ENCODE measurements at regions not wholly inside any gene's neighbourhood (a gene's known extent, or its start where the extent isn't known, plus 50 kb on each side); places are given as distances from the start of the nearest gene placed in this dataset.

DNA sequence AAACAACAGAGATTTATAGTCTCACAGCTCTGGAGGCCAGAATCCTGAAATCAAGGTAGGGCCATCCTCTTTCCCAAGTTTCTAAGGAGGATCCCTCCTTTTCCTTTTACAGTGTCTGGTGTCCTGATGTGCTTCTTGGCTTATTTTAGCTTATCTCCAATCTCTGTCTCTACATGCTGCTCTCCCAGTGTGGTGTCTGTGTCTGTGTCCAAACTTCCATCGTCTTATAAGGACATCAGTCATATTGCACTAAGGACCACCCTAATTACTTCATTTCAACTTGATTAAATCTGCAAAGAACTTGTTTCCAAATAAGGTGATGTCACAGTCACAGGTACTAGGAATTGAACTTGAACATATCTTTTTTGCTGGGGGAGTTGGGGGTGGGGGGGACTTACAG lies 529.6 kb downstream of the DHX35 start:
- Histone ChIP-seq H3K4me2 (no peak overlapping the region), H3K9me3 (ENCODE audit: insufficient read depth, low read depth) (no peaks in the 10 kb centered on the region), H3K27ac (no peak overlapping the region), H4K20me1 (ENCODE audit: insufficient read depth) (no peaks in the 10 kb centered on the region), H3K4me1 (replicated peaks; ENCODE audit: insufficient read depth) (no peaks in the 10 kb centered on the region), H3K27me3 (ENCODE audit: insufficient read depth, low read depth) (peaks cover 11% of the 10 kb centered on the region), H3F3A (ENCODE audit: insufficient read depth, low read depth) (no peaks in the 10 kb centered on the region), H3K9me2 (ENCODE audit: insufficient read depth) (no peaks in the 10 kb centered on the region), H2AFZ (no peak overlapping the region), H3K4me3 (no peak overlapping the region), H3K79me2 (ENCODE audit: low read depth) (no peaks in the 10 kb centered on the region), H3K36me3 (ENCODE audit: low read depth) (no peaks in the 10 kb centered on the region)
- intact Hi-C loops (cut with micrococcal nuclease; ENCODE audit: unreplicated experiment) = no loop called here
- no peak for DNase-seq
- TF ChIP-seq, protein P1, sequence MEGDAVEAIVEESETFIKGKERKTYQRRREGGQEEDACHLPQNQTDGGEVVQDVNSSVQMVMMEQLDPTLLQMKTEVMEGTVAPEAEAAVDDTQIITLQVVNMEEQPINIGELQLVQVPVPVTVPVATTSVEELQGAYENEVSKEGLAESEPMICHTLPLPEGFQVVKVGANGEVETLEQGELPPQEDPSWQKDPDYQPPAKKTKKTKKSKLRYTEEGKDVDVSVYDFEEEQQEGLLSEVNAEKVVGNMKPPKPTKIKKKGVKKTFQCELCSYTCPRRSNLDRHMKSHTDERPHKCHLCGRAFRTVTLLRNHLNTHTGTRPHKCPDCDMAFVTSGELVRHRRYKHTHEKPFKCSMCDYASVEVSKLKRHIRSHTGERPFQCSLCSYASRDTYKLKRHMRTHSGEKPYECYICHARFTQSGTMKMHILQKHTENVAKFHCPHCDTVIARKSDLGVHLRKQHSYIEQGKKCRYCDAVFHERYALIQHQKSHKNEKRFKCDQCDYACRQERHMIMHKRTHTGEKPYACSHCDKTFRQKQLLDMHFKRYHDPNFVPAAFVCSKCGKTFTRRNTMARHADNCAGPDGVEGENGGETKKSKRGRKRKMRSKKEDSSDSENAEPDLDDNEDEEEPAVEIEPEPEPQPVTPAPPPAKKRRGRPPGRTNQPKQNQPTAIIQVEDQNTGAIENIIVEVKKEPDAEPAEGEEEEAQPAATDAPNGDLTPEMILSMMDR (conservative IDR thresholded peaks at IDR 0.05) = no peak
- no peak for TF ChIP-seq EZH2 (IDR thresholded peaks at IDR 0.05; ENCODE audit: low read depth)
- BruUV-seq (replicated peaks) = no TSS peak
- ChIA-PET POLR2A (ENCODE audit: unreplicated experiment) (no interaction called here), CTCF (no interaction called here)

DNA sequence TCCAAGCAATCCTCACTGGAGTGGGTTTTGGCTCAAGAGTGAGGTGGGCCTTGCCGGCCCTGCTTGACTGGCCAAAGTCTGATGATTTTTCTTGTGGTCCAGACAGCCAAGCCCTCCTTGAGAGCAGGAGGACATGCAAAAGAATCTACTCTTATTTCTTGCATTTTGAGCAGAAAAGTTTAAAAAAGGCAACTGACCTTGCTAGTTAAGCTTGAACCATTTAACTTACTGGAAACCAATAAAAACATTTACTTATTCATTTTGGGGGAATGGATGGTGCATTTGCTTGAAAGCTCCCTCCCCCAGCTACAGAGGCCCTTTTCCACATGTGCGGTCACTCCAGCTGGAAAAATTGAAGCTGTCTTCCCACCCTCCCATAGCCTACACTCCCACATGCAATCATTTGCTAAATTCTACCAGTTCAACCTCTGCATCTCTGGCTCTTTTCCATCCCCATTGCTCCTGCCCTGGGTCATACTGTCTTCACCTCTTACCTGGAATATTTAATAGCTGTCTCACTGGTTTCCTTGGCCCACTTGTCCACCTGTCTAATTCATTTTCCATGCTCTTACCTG lies 527.9 kb downstream of the DHX35 start:
- Histone ChIP-seq H3K36me3 (ENCODE audit: low read depth) (no peaks in the 10 kb centered on the region), H3K79me2 (ENCODE audit: low read depth) (no peaks in the 10 kb centered on the region), H2AFZ (no peak overlapping the region), H3F3A (ENCODE audit: insufficient read depth, low read depth) (no peaks in the 10 kb centered on the region), H3K4me1 (replicated peaks; ENCODE audit: insufficient read depth) (no peaks in the 10 kb centered on the region), H4K20me1 (ENCODE audit: insufficient read depth) (no peaks in the 10 kb centered on the region), H3K27ac (no peak overlapping the region), H3K27me3 (ENCODE audit: insufficient read depth, low read depth) (peaks cover 11% of the 10 kb centered on the region; the same call in 1 of the 2 replicates), H3K4me2 (no peak overlapping the region), H3K4me3 (no peak overlapping the region), H3K9me2 (ENCODE audit: insufficient read depth) (no peaks in the 10 kb centered on the region), H3K9me3 (ENCODE audit: insufficient read depth, low read depth) (no peaks in the 10 kb centered on the region)
- BruUV-seq (replicated peaks) = no TSS peak
- CTCF ChIA-PET = interaction anchor here (0.6 kb wide), 1 partner anchor 32 kb away, joined by 3 read pairs; no protein-coding TSS in a partner anchor
- no peak for DNase-seq
- POLR2A ChIA-PET (ENCODE audit: unreplicated experiment) = no interaction called here
- intact Hi-C loops (cut with micrococcal nuclease; ENCODE audit: unreplicated experiment) = no loop called here
- no peak for TF ChIP-seq EZH2 (IDR thresholded peaks at IDR 0.05; ENCODE audit: low read depth)
- TF ChIP-seq, protein P1 (conservative IDR thresholded peaks at IDR 0.05) = no peak

DNA sequence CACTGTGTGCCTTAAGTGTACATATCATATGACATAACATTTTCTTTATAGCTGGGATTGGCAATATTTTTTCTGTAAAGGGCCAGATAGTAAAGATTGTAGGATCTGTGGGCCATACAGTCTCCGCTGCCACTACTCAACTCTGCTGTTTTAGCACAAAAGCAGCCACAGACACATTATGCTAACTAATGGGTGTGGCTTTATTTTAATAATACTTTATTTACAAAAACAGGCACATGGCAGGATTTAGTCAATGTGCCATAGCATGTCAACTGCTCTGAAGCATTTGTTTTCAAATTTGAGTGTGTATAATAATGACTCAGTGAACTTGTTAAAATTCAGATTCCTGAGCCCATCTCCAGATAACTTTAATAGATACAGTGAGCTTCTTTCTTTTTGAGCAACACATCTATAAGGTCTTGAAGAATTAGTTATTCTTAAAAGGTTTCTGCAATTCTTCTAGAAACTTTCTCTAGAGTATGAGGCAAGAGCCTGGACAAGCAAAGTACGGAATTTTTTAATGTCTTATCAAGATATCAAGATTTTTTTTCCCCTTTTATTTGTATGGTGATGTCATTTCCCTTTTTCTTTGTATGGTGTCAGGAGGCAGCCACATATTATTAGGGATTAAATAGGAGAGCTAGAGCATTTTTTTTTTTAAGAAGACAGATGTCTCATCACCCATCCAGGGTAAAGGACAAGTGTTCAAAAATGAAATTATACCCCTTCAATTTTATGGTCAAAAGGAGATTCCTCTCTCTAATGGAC lies 518.3 kb downstream of the DHX35 start:
- CTCF ChIA-PET = no interaction called here
- intact Hi-C loops (cut with micrococcal nuclease; ENCODE audit: unreplicated experiment) = no loop called here
- Histone ChIP-seq H4K20me1 (ENCODE audit: insufficient read depth) (no peaks in the 10 kb centered on the region), H3F3A (ENCODE audit: insufficient read depth, low read depth) (no peaks in the 10 kb centered on the region), H2AFZ (no peak overlapping the region), H3K27ac (no peak overlapping the region), H3K79me2 (ENCODE audit: low read depth) (no peaks in the 10 kb centered on the region), H3K9me3 (ENCODE audit: insufficient read depth, low read depth) (no peaks in the 10 kb centered on the region), H3K36me3 (ENCODE audit: low read depth) (no peaks in the 10 kb centered on the region), H3K4me1 (replicated peaks; ENCODE audit: insufficient read depth) (no peaks in the 10 kb centered on the region), H3K4me2 (no peak overlapping the region), H3K9me2 (ENCODE audit: insufficient read depth) (no peaks in the 10 kb centered on the region), H3K27me3 (ENCODE audit: insufficient read depth, low read depth) (no peaks in the 10 kb centered on the region), H3K4me3 (no peak overlapping the region)
- no peak for DNase-seq
- BruUV-seq (replicated peaks) = no TSS peak
- TF ChIP-seq EZH2 (IDR thresholded peaks at IDR 0.05; ENCODE audit: low read depth) = no peak
- TF ChIP-seq, protein P1 (conservative IDR thresholded peaks at IDR 0.05) = no peak
- POLR2A ChIA-PET (ENCODE audit: unreplicated experiment) = no interaction called here
